Left ventricle myocardium inferior (tissue), 1 donor: ENCODE measurements at regions not wholly inside any gene's neighbourhood (a gene's known extent, or its start where the extent isn't known, plus 50 kb on each side); places are given as distances from the start of the nearest gene placed in this dataset.

Experiments
- DNase-seq: peaks from one replicate; pipeline ENCODE4 v3.0.0-alpha.2; 2020
- H3K27ac ChIP-seq: fragments of 200-600 bp; replicated peaks from 2 replicates; pipeline ENCODE4 v1.8.0; 2021
- H3K27me3 ChIP-seq: fragments of 200-600 bp; 2 replicates; pipeline ENCODE4 v1.8.0; 2021; ENCODE audit warnings: low read depth
- H3K36me3 ChIP-seq: fragments of 200-600 bp; 2 replicates; pipeline ENCODE4 v1.8.0; 2021
- H3K4me1 ChIP-seq: fragments of 200-600 bp; 2 replicates; pipeline ENCODE4 v1.8.0; 2021
- H3K4me3 ChIP-seq: fragments of 200-600 bp; 2 replicates; pipeline ENCODE4 v1.8.0; 2021; ENCODE audit warnings: mild to moderate bottlenecking, moderate library complexity
- H3K9me3 ChIP-seq: fragments of 200-600 bp; replicated peaks from 2 replicates; pipeline ENCODE4 v1.8.0; 2021
- CTCF ChIP-seq: fragments of 200-600 bp; IDR thresholded peaks from 2 replicates; pipeline ENCODE4 v1.8.0; 2021; ENCODE audit warnings: antibody characterized with exemption, mild to moderate bottlenecking, borderline replicate concordance
- intact Hi-C: fragments of 100-400 bp; cut with micrococcal nuclease; formaldehyde crosslinking; loops from one replicate; pipeline ENCODE4 v1.11.0; 2022
- donor health status: DM: no; HTN: yes; CAD: no; lungs with severe emphysema.

GRCh38 chr3:20657560-20657959, 471.6 kb upstream of the SGO1 start:
- no peak for TF ChIP-seq CTCF
- H3K4me1 ChIP-seq: no peaks in the 10 kb centered on the region
- no peak overlapping the region for H3K4me3 ChIP-seq
- intact Hi-C loops: no loop called here
- no peak for DNase-seq
- no peak overlapping the region for H3K27ac ChIP-seq
- peaks cover 16% of the 10 kb centered on the region for H3K9me3 ChIP-seq
- H3K27me3 ChIP-seq: no peaks in the 10 kb centered on the region
- H3K36me3 ChIP-seq: no peaks in the 10 kb centered on the region

- DNase-seq: no peak
- Histone ChIP-seq H3K36me3 (no peaks in the 10 kb centered on the region), H3K27ac (no peak overlapping the region), H3K4me3 (no peak overlapping the region), H3K9me3 (peaks cover 16% of the 10 kb centered on the region), H3K4me1 (no peaks in the 10 kb centered on the region), H3K27me3 (no peaks in the 10 kb centered on the region)
- intact Hi-C loops: no loop called here
- no peak for TF ChIP-seq CTCF
Observed at GRCh38 chr3:20652231-20652986, 466.4 kb upstream of the SGO1 start.

- H3K4me3 ChIP-seq: no peak overlapping the region
- H3K4me1 ChIP-seq: peaks cover 21% of the 10 kb centered on the region
- H3K27ac ChIP-seq: no peak overlapping the region
- no peak for DNase-seq
- no peaks in the 10 kb centered on the region for H3K9me3 ChIP-seq
- intact Hi-C loops: no loop called here
- no peaks in the 10 kb centered on the region for H3K36me3 ChIP-seq
- H3K27me3 ChIP-seq: no peaks in the 10 kb centered on the region
- no peak for TF ChIP-seq CTCF
Observed at GRCh38 chr3:20648921-20649381, 462.9 kb upstream of the SGO1 start.

GRCh38 chr3:20648294-20648693, 462.3 kb upstream of the SGO1 start:
- no peak for TF ChIP-seq CTCF
- Histone ChIP-seq H3K4me3 (no peak overlapping the region), H3K9me3 (no peaks in the 10 kb centered on the region), H3K36me3 (no peaks in the 10 kb centered on the region), H3K27ac (no peak overlapping the region), H3K4me1 (peaks cover 21% of the 10 kb centered on the region), H3K27me3 (no peaks in the 10 kb centered on the region)
- intact Hi-C loops: no loop called here
- DNase-seq: no peak

GRCh38 chr3:20646425-20646824, 460.4 kb upstream of the SGO1 start:
- intact Hi-C loops: no loop called here
- DNase-seq: no peak
- Histone ChIP-seq H3K36me3 (no peaks in the 10 kb centered on the region), H3K27me3 (no peaks in the 10 kb centered on the region), H3K27ac (no peak overlapping the region), H3K4me1 (peaks cover 21% of the 10 kb centered on the region), H3K9me3 (no peaks in the 10 kb centered on the region), H3K4me3 (no peak overlapping the region)
- TF ChIP-seq CTCF: no peak
